ENCODE measurements at regions not wholly inside any gene's neighbourhood (a gene's known extent, or its start where the extent isn't known, plus 50 kb on each side); places are given as distances from the start of the nearest gene placed in this dataset.

- TF ChIP-seq NANOG (IDR thresholded peaks at IDR 0.05; ENCODE audit: insufficient read depth, low read depth, low read length, poor library complexity, severe bottlenecking) (no peak), EGR1 (IDR thresholded peaks at IDR 0.05; ENCODE audit: borderline replicate concordance, low read depth, low read length) (no peak), BCL11A (IDR thresholded peaks at IDR 0.05; ENCODE audit: low read depth in 2 of 2, low read length in 2 of 2) (no peak), CEBPB (IDR thresholded peaks at IDR 0.05; ENCODE audit: low read depth, low read length) (no peak), GTF2F1 (IDR thresholded peaks at IDR 0.05; ENCODE audit: borderline replicate concordance, low read depth, low read length) (no peak), POLR2A (IDR thresholded peaks at IDR 0.05; ENCODE audit: control extremely low read depth in 1 of 2, low read depth in 2 of 2, low read length in 2 of 2) (no peak), SP1 (IDR thresholded peaks at IDR 0.05; ENCODE audit: low read depth, low read length) (no peak), TEAD4 (IDR thresholded peaks at IDR 0.05; ENCODE audit: low read depth, low read length) (no peak), EP300 (IDR thresholded peaks at IDR 0.05; ENCODE audit: borderline replicate concordance in 1 of 2, low read depth in 2 of 2, low read length in 2 of 2) (no peak), RAD21 (IDR thresholded peaks at IDR 0.05 in 1 of 2, conservative IDR thresholded peaks at IDR 0.05 in 1 of 2; ENCODE audit: low read depth in 2 of 2, low read length in 2 of 2) (no peak), CREB1 (IDR thresholded peaks at IDR 0.05) (no peak)
- TF ChIP-seq, protein P1, sequence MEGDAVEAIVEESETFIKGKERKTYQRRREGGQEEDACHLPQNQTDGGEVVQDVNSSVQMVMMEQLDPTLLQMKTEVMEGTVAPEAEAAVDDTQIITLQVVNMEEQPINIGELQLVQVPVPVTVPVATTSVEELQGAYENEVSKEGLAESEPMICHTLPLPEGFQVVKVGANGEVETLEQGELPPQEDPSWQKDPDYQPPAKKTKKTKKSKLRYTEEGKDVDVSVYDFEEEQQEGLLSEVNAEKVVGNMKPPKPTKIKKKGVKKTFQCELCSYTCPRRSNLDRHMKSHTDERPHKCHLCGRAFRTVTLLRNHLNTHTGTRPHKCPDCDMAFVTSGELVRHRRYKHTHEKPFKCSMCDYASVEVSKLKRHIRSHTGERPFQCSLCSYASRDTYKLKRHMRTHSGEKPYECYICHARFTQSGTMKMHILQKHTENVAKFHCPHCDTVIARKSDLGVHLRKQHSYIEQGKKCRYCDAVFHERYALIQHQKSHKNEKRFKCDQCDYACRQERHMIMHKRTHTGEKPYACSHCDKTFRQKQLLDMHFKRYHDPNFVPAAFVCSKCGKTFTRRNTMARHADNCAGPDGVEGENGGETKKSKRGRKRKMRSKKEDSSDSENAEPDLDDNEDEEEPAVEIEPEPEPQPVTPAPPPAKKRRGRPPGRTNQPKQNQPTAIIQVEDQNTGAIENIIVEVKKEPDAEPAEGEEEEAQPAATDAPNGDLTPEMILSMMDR (IDR thresholded peaks at IDR 0.05; ENCODE audit: control extremely low read depth in 1 of 3, insufficient read depth in 1 of 3, low read depth in 1 of 3, low read length in 3 of 3), result no peak
- TF ChIP-seq, protein P2, sequence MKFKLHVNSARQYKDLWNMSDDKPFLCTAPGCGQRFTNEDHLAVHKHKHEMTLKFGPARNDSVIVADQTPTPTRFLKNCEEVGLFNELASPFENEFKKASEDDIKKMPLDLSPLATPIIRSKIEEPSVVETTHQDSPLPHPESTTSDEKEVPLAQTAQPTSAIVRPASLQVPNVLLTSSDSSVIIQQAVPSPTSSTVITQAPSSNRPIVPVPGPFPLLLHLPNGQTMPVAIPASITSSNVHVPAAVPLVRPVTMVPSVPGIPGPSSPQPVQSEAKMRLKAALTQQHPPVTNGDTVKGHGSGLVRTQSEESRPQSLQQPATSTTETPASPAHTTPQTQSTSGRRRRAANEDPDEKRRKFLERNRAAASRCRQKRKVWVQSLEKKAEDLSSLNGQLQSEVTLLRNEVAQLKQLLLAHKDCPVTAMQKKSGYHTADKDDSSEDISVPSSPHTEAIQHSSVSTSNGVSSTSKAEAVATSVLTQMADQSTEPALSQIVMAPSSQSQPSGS (IDR thresholded peaks at IDR 0.05; ENCODE audit: low read length), result no peak
Observed at GRCh38 chr2:20141056-20141762, 83.7 kb downstream of the SDC1 start.
